Activated CD4-positive, CD25-positive, alpha-beta regulatory T cell treated with anti-CD3 and anti-CD28 coated beads, Interleukin-2, amount 50 U/mL, for 24 hours (primary cell): ENCODE measurements at regions not wholly inside any gene's neighbourhood (a gene's known extent, or its start where the extent isn't known, plus 50 kb on each side); places are given as distances from the start of the nearest gene placed in this dataset.

Source experiments
- ATAC-seq, 2 donors: fragments of 150-1000 bp; cut with Tn5 transposase; one replicate each; pipeline ENCODE4 v1.10.0; 2021; ENCODE audit warnings: mild to moderate bottlenecking in 1 of 2, moderate library complexity in 1 of 2

- no peak for ATAC-seq
Measured at GRCh38 chr6:71444222-71444621, 155.6 kb downstream of the OGFRL1 start.

GRCh38 chr6:71446057-71446456 is 157.4 kb downstream of the OGFRL1 start:
- ATAC-seq: no peak

GRCh38 chr6:71446470-71446869 is 157.9 kb downstream of the OGFRL1 start:
- no peak for ATAC-seq

- no peak for ATAC-seq
Measured at GRCh38 chr6:71452697-71453370, 164.2 kb downstream of the OGFRL1 start.

- no peak for ATAC-seq
Measured at GRCh38 chr6:71453371-71453706, 164.7 kb downstream of the OGFRL1 start.

- ATAC-seq: no peak
Measured at GRCh38 chr6:71454056-71454455, 165.4 kb downstream of the OGFRL1 start.

- ATAC-seq: no peak
Measured at GRCh38 chr6:71457929-71458328, 169.3 kb downstream of the OGFRL1 start.

GRCh38 chr6:71459162-71459561 is 170.6 kb downstream of the OGFRL1 start:
- no peak for ATAC-seq

GRCh38 chr6:71460933-71461332 is 172.3 kb downstream of the OGFRL1 start:
- no peak for ATAC-seq

- no peak for ATAC-seq
Measured at GRCh38 chr6:71463061-71463460, 174.4 kb downstream of the OGFRL1 start.

GRCh38 chr6:71465096-71465495 is 176.5 kb downstream of the OGFRL1 start:
- ATAC-seq: no peak

GRCh38 chr6:71466362-71466761 is 177.8 kb downstream of the OGFRL1 start:
- no peak for ATAC-seq

- no peak for ATAC-seq
Measured at GRCh38 chr6:71468038-71468437, 179.4 kb downstream of the OGFRL1 start.

GRCh38 chr6:71468841-71469700 is 180.5 kb downstream of the OGFRL1 start:
- no peak for ATAC-seq

- ATAC-seq: no peak
Measured at GRCh38 chr6:71471718-71472117, 183.1 kb downstream of the OGFRL1 start.

GRCh38 chr6:71473926-71474325 is 185.3 kb downstream of the OGFRL1 start:
- no peak for ATAC-seq

- no peak for ATAC-seq
Measured at GRCh38 chr6:71474942-71475341, 186.3 kb downstream of the OGFRL1 start.

GRCh38 chr6:71476371-71476770 is 187.8 kb downstream of the OGFRL1 start:
- ATAC-seq: no peak

- ATAC-seq: no peak
Measured at GRCh38 chr6:71476872-71477271, 188.3 kb downstream of the OGFRL1 start.

- no peak for ATAC-seq
Measured at GRCh38 chr6:71478834-71479541, 190.4 kb downstream of the OGFRL1 start.

GRCh38 chr6:71480577-71480976 is 192.0 kb downstream of the OGFRL1 start:
- no peak for ATAC-seq

GRCh38 chr6:71481011-71481410 is 192.4 kb downstream of the OGFRL1 start:
- ATAC-seq: no peak

GRCh38 chr6:71481801-71482200 is 193.2 kb downstream of the OGFRL1 start:
- no peak for ATAC-seq

- no peak for ATAC-seq
Measured at GRCh38 chr6:71482742-71483141, 194.1 kb downstream of the OGFRL1 start.
